ENCODE measurements at regions not wholly inside any gene's neighbourhood (a gene's known extent, or its start where the extent isn't known, plus 50 kb on each side); places are given as distances from the start of the nearest gene placed in this dataset.
A peak's percentile ranks its signal among the peaks of the same experiment; 100 is the strongest.

DNA sequence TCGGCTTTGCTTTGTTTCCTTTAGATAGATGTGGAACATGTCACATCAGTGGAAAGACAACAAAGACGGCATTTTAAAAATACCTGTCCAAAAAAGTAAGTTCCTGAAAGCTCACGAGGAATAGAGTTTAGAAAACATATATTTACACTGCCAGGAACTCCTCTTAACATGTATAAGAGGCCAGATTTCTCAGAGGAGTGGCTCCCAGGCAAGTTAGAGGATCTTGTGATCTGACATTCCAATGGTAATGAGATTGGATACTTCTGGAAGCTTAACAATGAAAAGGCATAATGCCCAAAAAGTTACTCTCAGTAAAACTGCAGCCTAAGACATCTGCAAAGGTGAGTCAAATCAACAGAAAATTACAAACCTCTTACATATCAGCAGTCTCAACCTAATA is 77.1 kb downstream of the CYRIA start:
- H3K9me3 ChIP-seq (ENCODE audit: control insufficient read depth, low read depth, low read length): no peaks in the 10 kb centered on the region
- H4K5ac ChIP-seq (ENCODE audit: insufficient read length, low read depth, low read length): no peak overlapping the region
- peak overlapping the region; percentile 18 for H3K27ac ChIP-seq (ENCODE audit: insufficient read length, low read depth, low read length)
- peaks cover 3% of the 10 kb centered on the region for H3K4me1 ChIP-seq (ENCODE audit: insufficient read depth, low read length)
- no peak overlapping the region for H3K23ac ChIP-seq (ENCODE audit: insufficient read length, low read depth, low read length)
- Mint-ChIP-seq H3K9me3 (no peaks in the 10 kb centered on the region; a peak in 1 of 5 replicates), H3K36me3 (ENCODE audit: insufficient read depth in 1 of 3, low read depth in 3 of 3) (no peaks in the 10 kb centered on the region; a peak in 2 of 7 replicates), H3K4me3 (no peak overlapping the region), H3K27me3 (ENCODE audit: low read depth) (no peaks in the 10 kb centered on the region), H3K4me1 (peaks cover 21 to 22% of the 10 kb centered on the region in 2 experiments), H3K27ac (peak overlapping the region; percentile 80 to 92 (median 87); a peak in 6 of 7 replicates)
- H4K8ac ChIP-seq (replicated peaks; ENCODE audit: insufficient read length, low read depth, low read length): no peak overlapping the region
- no CpG with 5 or more reads among the region's 3 CpGs for WGBS (ENCODE audit: extremely low coverage, insufficient read length, low lambda C conversion rate)
- no peaks in the 10 kb centered on the region for H3K23me2 ChIP-seq (ENCODE audit: insufficient read length, low read depth, low read length, poor library complexity, severe bottlenecking)
- no peak overlapping the region for H2BK15ac ChIP-seq (ENCODE audit: low read depth, low read length)
- H3K14ac ChIP-seq (ENCODE audit: insufficient read depth, low read length): no peak overlapping the region
- H4K20me1 ChIP-seq (ENCODE audit: control insufficient read depth, insufficient read depth, insufficient read length): no peaks in the 10 kb centered on the region
- H4K91ac ChIP-seq (ENCODE audit: insufficient read length, low read depth, low read length): no peak overlapping the region
- H3T11ph ChIP-seq (ENCODE audit: low read length): peak overlapping the region; percentile 67
- H2BK20ac ChIP-seq (ENCODE audit: low read depth, low read length, poor library complexity, severe bottlenecking): peak overlapping the region; percentile 75
- no peak for DNase-seq
- no peak overlapping the region for H2BK5ac ChIP-seq (ENCODE audit: insufficient read length, low read length)
- no peak overlapping the region for H2AFZ ChIP-seq (ENCODE audit: low read length)
- TF ChIP-seq, protein P1, sequence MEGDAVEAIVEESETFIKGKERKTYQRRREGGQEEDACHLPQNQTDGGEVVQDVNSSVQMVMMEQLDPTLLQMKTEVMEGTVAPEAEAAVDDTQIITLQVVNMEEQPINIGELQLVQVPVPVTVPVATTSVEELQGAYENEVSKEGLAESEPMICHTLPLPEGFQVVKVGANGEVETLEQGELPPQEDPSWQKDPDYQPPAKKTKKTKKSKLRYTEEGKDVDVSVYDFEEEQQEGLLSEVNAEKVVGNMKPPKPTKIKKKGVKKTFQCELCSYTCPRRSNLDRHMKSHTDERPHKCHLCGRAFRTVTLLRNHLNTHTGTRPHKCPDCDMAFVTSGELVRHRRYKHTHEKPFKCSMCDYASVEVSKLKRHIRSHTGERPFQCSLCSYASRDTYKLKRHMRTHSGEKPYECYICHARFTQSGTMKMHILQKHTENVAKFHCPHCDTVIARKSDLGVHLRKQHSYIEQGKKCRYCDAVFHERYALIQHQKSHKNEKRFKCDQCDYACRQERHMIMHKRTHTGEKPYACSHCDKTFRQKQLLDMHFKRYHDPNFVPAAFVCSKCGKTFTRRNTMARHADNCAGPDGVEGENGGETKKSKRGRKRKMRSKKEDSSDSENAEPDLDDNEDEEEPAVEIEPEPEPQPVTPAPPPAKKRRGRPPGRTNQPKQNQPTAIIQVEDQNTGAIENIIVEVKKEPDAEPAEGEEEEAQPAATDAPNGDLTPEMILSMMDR (conservative IDR thresholded peaks at IDR 0.05): no peak
- no peak overlapping the region for H2AK5ac ChIP-seq (ENCODE audit: insufficient read length, low read length)
- no peaks in the 10 kb centered on the region for H3K79me1 ChIP-seq (ENCODE audit: insufficient read depth, low read depth, low read length, poor library complexity, severe bottlenecking)
- H3K4ac ChIP-seq (ENCODE audit: low read depth, low read length): no peak overlapping the region
- H3K56ac ChIP-seq (ENCODE audit: insufficient read length, low read depth, low read length): no peak overlapping the region
- H3K79me2 ChIP-seq (ENCODE audit: insufficient read depth, low read length): no peaks in the 10 kb centered on the region
- no peak overlapping the region for H3K18ac ChIP-seq (ENCODE audit: insufficient read length, low read depth, low read length)
- no peak overlapping the region for H2BK120ac ChIP-seq (ENCODE audit: low read depth, low read length, poor library complexity, severe bottlenecking)
- no peak overlapping the region for H3K9ac ChIP-seq (ENCODE audit: extremely low read depth, insufficient read length, low read length)
- H3K27me3 ChIP-seq (ENCODE audit: insufficient read depth, low read length): no peaks in the 10 kb centered on the region
- peak overlapping the region; percentile 25 for H3K4me2 ChIP-seq (ENCODE audit: insufficient read depth, insufficient read length, low read length)
- no peak overlapping the region for H2BK12ac ChIP-seq (ENCODE audit: insufficient read length, low read depth, low read length)

Measured in H9 (cell line).